ENCODE measurements at regions not wholly inside any gene's neighbourhood (a gene's known extent, or its start where the extent isn't known, plus 50 kb on each side); places are given as distances from the start of the nearest gene placed in this dataset.

GRCh38 chr1:90100566-90100965, 105.7 kb downstream of the ZNF326 start:
- ATAC-seq (no peak; a peak in 1 of 6 replicates), DNase-seq (ENCODE audit: low read depth in 1 of 2, low spot score in 1 of 2) (no peak), FAIRE-seq (no peak)
- Histone ChIP-seq H3K4me2 (no peak overlapping the region), H3K27ac (no peak overlapping the region), H3K4me1 (no peaks in the 10 kb centered on the region), H3K4me3 (no peak overlapping the region), H3K9me3 (no peaks in the 10 kb centered on the region)
- ChIA-PET CTCF (no interaction called here), POLR2A (no interaction called here)
- TF ChIP-seq GATA3 (IDR thresholded peaks at IDR 0.05; ENCODE audit: borderline replicate concordance) (no peak), CHD2 (IDR thresholded peaks at IDR 0.05; ENCODE audit: low read length, partially characterized antibody) (no peak), NR3C1 (IDR thresholded peaks at IDR 0.05) (no peak), ZFP36 (IDR thresholded peaks at IDR 0.05; ENCODE audit: borderline replicate concordance, partially characterized antibody) (no peak), ZC3H11A (IDR thresholded peaks at IDR 0.05) (no peak), EHF (CRISPR knock-in tag; IDR thresholded peaks at IDR 0.05) (no peak), TFCP2L1 (CRISPR knock-in tag; IDR thresholded peaks at IDR 0.05) (no peak), ATOH8 (CRISPR knock-in tag; IDR thresholded peaks at IDR 0.05; ENCODE audit: low read depth) (no peak), RFX5 (IDR thresholded peaks at IDR 0.05) (no peak), JUNB (IDR thresholded peaks at IDR 0.05) (no peak), POLR2A (IDR thresholded peaks at IDR 0.05; ENCODE audit: low read length) (no peak), EP300 (IDR thresholded peaks at IDR 0.05) (no peak), MAX (IDR thresholded peaks at IDR 0.05) (no peak), RARB (CRISPR knock-in tag; IDR thresholded peaks at IDR 0.05) (no peak), FOXS1 (CRISPR knock-in tag; IDR thresholded peaks at IDR 0.05) (no peak)
- WGBS (ENCODE audit: missing lambda C conversion rate), result 58% methylated on average over 4 of the region's 4 CpGs

GRCh38 chr1:90092441-90092840, 97.5 kb downstream of the ZNF326 start:
- TF ChIP-seq HOXA7 (CRISPR knock-in tag; IDR thresholded peaks at IDR 0.05), result no peak
- no peak for TF ChIP-seq PBX3 (IDR thresholded peaks at IDR 0.05)
- no peak for TF ChIP-seq SMC3 (IDR thresholded peaks at IDR 0.05)
- TF ChIP-seq KDM1A (IDR thresholded peaks at IDR 0.05; ENCODE audit: low read depth), result no peak
- TF ChIP-seq BCL3 (IDR thresholded peaks at IDR 0.05), result no peak
- TF ChIP-seq NFE2L2 (conservative IDR thresholded peaks at IDR 0.05; ENCODE audit: low read length), result no peak
- TF ChIP-seq RNF2 (IDR thresholded peaks at IDR 0.05; ENCODE audit: borderline replicate concordance, low read depth), result no peak
- TF ChIP-seq EHF (CRISPR knock-in tag; IDR thresholded peaks at IDR 0.05), result no peak
- no peak for TF ChIP-seq HES2 (IDR thresholded peaks at IDR 0.05)
- TF ChIP-seq TFCP2L1 (CRISPR knock-in tag; IDR thresholded peaks at IDR 0.05), result no peak
- TF ChIP-seq ATOH8 (CRISPR knock-in tag; IDR thresholded peaks at IDR 0.05; ENCODE audit: low read depth), result no peak
- no peak for TF ChIP-seq ZSCAN20 (CRISPR knock-in tag; IDR thresholded peaks at IDR 0.05)
- no peak for TF ChIP-seq E2F6 (IDR thresholded peaks at IDR 0.05; ENCODE audit: borderline replicate concordance, low read depth)
- TF ChIP-seq ELK1 (IDR thresholded peaks at IDR 0.05; ENCODE audit: low read depth, low read length), result no peak
- H3K27ac ChIP-seq, result no peak overlapping the region
- H3K4me1 ChIP-seq, result no peaks in the 10 kb centered on the region
- H3K4me2 ChIP-seq, result no peak overlapping the region
- 5% methylated on average over 3 of the region's 3 CpGs for WGBS (ENCODE audit: missing lambda C conversion rate)
- no peak for DNase-seq (ENCODE audit: low read depth in 1 of 2, low spot score in 1 of 2)
- no peak overlapping the region for H3K4me3 ChIP-seq
- no peak for FAIRE-seq
- no peak for ATAC-seq
- CTCF ChIA-PET, result no interaction called here
- 0 out of 3 replicates have a peak, but pooled peaks cover 3% of the 10 kb centered on the region for H3K9me3 ChIP-seq
- POLR2A ChIA-PET, result no interaction called here
